Naive B cell (primary cell): ENCODE measurements at regions not wholly inside any gene's neighbourhood (a gene's known extent, or its start where the extent isn't known, plus 50 kb on each side); places are given as distances from the start of the nearest gene placed in this dataset.

Experiments
- ATAC-seq, 2 donors: fragments of 150-1000 bp; cut with Tn5 transposase; 2 replicates each; pipeline ENCODE4 v1.10.0; 2021; ENCODE audit warnings: low read depth in 2 of 2, mild to moderate bottlenecking in 2 of 2, moderate library complexity in 2 of 2
- DNase-seq: peaks from one replicate; pipeline ENCODE4 v3.0.0; 2022
- H3K27ac Mint-ChIP-seq, 6 donors: one replicate each; pipeline ENCODE4 v1.8.0; 2020 to 2022; ENCODE audit warnings: mild to moderate bottlenecking in 6 of 6, mixed read lengths in 6 of 6, moderate library complexity in 5 of 6, inconsistent platforms in 2 of 6
- H3K27me3 Mint-ChIP-seq, 3 donors: one replicate each; pipeline ENCODE4 v1.8.0; 2021 to 2022; ENCODE audit warnings: mixed read lengths in 3 of 3, mild to moderate bottlenecking in 1 of 3
- H3K36me3 Mint-ChIP-seq, 2 donors: one replicate each; pipeline ENCODE4 v1.8.0; 2020 to 2022; ENCODE audit warnings: mixed read lengths in 2 of 2, inconsistent platforms in 1 of 2, mild to moderate bottlenecking in 1 of 2
- H3K4me1 Mint-ChIP-seq, 3 donors: one replicate each; pipeline ENCODE4 v1.8.0; 2020 to 2022; ENCODE audit warnings: mixed read lengths in 3 of 3, inconsistent platforms in 1 of 3, mild to moderate bottlenecking in 1 of 3, moderate library complexity in 1 of 3
- H3K4me3 Mint-ChIP-seq, 8 donors: one replicate each; pipeline ENCODE4 v1.8.0; 2020 to 2022; ENCODE audit warnings: mild to moderate bottlenecking in 8 of 8, mixed read lengths in 8 of 8, moderate library complexity in 8 of 8, inconsistent platforms in 2 of 8
- H3K9me3 Mint-ChIP-seq, 7 donors: one replicate each; pipeline ENCODE4 v1.8.0; 2020 to 2022; ENCODE audit warnings: mixed read lengths in 7 of 7, mild to moderate bottlenecking in 5 of 7, inconsistent platforms in 2 of 7, moderate library complexity in 1 of 7

GRCh38 chr14:96960598-96961116 is 163.5 kb downstream of the VRK1 start:
- H3K4me1 Mint-ChIP-seq: peaks cover 35 to 54% (median 46%) of the 10 kb centered on the region in 3 donors
- DNase-seq (no peak), ATAC-seq (no peak)
- peak overlapping the region in 3 of 6 donors; percentile 6 to 76 (median 63) for H3K27ac Mint-ChIP-seq
- H3K27me3 Mint-ChIP-seq: no peaks in the 10 kb centered on the region
- peaks cover 9 to 29% of the 10 kb centered on the region in 2 donors for H3K36me3 Mint-ChIP-seq
- H3K9me3 Mint-ChIP-seq: peaks cover 11 to 37% (median 24%) of the 10 kb centered on the region in 7 donors
- H3K4me3 Mint-ChIP-seq: peak overlapping the region in 7 of 8 donors; percentile 43 to 75 (median 62)

- ATAC-seq: peak in 1 of 2 donors; percentile 4
- peaks cover 11 to 37% (median 24%) of the 10 kb centered on the region in 7 donors for H3K9me3 Mint-ChIP-seq
- peaks cover 40 to 64% (median 53%) of the 10 kb centered on the region in 3 donors for H3K4me1 Mint-ChIP-seq
- peaks cover 9 to 26% of the 10 kb centered on the region in 2 donors for H3K36me3 Mint-ChIP-seq
- DNase-seq: no peak
- H3K27me3 Mint-ChIP-seq: no peaks in the 10 kb centered on the region
- peak overlapping the region in 5 of 6 donors; percentile 64 to 99 (median 79) for H3K27ac Mint-ChIP-seq
- H3K4me3 Mint-ChIP-seq: peak overlapping the region; percentile 28 to 90 (median 72)
These were observed 164.7 kb downstream of the VRK1 start for GRCh38 chr14:96961895-96962294.

GRCh38 chr14:96962337-96962736 is 165.2 kb downstream of the VRK1 start:
- DNase-seq (peak; percentile 50), ATAC-seq (peak; percentile 94)
- H3K36me3 Mint-ChIP-seq: peaks cover 9 to 22% of the 10 kb centered on the region in 2 donors
- no peaks in the 10 kb centered on the region for H3K27me3 Mint-ChIP-seq
- H3K27ac Mint-ChIP-seq: peak overlapping the region in 5 of 6 donors; percentile 64 to 99 (median 90)
- peaks cover 8 to 37% (median 24%) of the 10 kb centered on the region in 7 donors for H3K9me3 Mint-ChIP-seq
- H3K4me3 Mint-ChIP-seq: peak overlapping the region; percentile 28 to 90 (median 72)
- H3K4me1 Mint-ChIP-seq: peaks cover 40 to 66% (median 57%) of the 10 kb centered on the region in 3 donors

GRCh38 chr14:96964726-96965415 is 167.7 kb downstream of the VRK1 start:
- Mint-ChIP-seq H3K27me3 (no peaks in the 10 kb centered on the region), H3K4me3 (peak overlapping the region in 1 of 8 donors; percentile 90), H3K4me1 (peaks cover 40 to 66% (median 55%) of the 10 kb centered on the region in 3 donors), H3K36me3 (peaks cover 9 to 21% of the 10 kb centered on the region in 2 donors), H3K27ac (peak overlapping the region in 3 of 6 donors; percentile 67 to 87 (median 83)), H3K9me3 (peaks cover 8 to 37% (median 26%) of the 10 kb centered on the region in 7 donors)
- DNase-seq (no peak), ATAC-seq (no peak)

- Mint-ChIP-seq H3K4me1 (peaks cover 33 to 55% (median 44%) of the 10 kb centered on the region in 3 donors), H3K36me3 (peaks cover 3 to 14% of the 10 kb centered on the region in 2 donors)
- ATAC-seq: no peak
These were observed 168.9 kb downstream of the VRK1 start for GRCh38 chr14:96965885-96966595.

GRCh38 chr14:96975116-96975515 is 177.9 kb downstream of the VRK1 start:
- Mint-ChIP-seq H3K27me3 (peaks cover 8 to 15% (median 12%) of the 10 kb centered on the region in 3 donors), H3K27ac (no peak overlapping the region), H3K4me1 (peaks cover 0 to 7% (median 6%) of the 10 kb centered on the region in 3 donors), H3K4me3 (peak overlapping the region in 1 of 8 donors; percentile 80), H3K9me3 (peaks cover 4 to 50% (median 21%) of the 10 kb centered on the region in 7 donors), H3K36me3 (peaks cover 13 to 37% of the 10 kb centered on the region in 2 donors)
- ATAC-seq (no peak), DNase-seq (no peak)

More at GRCh38 chr14:96965885-96966595, 168.9 kb downstream of the VRK1 start:
- no peaks in the 10 kb centered on the region for H3K27me3 Mint-ChIP-seq
- H3K4me3 Mint-ChIP-seq: peak overlapping the region in 1 of 8 donors; percentile 54
- no peak for DNase-seq
- peak overlapping the region in 4 of 6 donors; percentile 27 to 75 (median 38) for H3K27ac Mint-ChIP-seq
- peaks cover 5 to 31% (median 19%) of the 10 kb centered on the region in 7 donors for H3K9me3 Mint-ChIP-seq

GRCh38 chr14:96978525-96979272 is 181.5 kb downstream of the VRK1 start:
- Mint-ChIP-seq H3K4me3 (no peak overlapping the region), H3K4me1 (peaks cover 0 to 7% (median 6%) of the 10 kb centered on the region in 3 donors), H3K27ac (no peak overlapping the region), H3K36me3 (peaks cover 12 to 35% of the 10 kb centered on the region in 2 donors), H3K9me3 (peaks cover 3 to 29% (median 15%) of the 10 kb centered on the region in 7 donors), H3K27me3 (peaks cover 8 to 24% (median 20%) of the 10 kb centered on the region in 3 donors)
- DNase-seq (no peak), ATAC-seq (no peak)

- Mint-ChIP-seq H3K36me3 (peaks cover 9 to 37% of the 10 kb centered on the region in 2 donors), H3K27ac (peak overlapping the region in 2 of 6 donors; percentile 63 to 81), H3K9me3 (peaks cover 0 to 20% (median 10%) of the 10 kb centered on the region in 7 donors), H3K4me1 (peaks cover 0 to 8% (median 7%) of the 10 kb centered on the region in 3 donors), H3K4me3 (peak overlapping the region in 1 of 8 donors; percentile 13), H3K27me3 (peaks cover 13 to 24% (median 20%) of the 10 kb centered on the region in 3 donors)
- DNase-seq (no peak), ATAC-seq (no peak)
These were observed 182.5 kb downstream of the VRK1 start for GRCh38 chr14:96979611-96980074.

GRCh38 chr14:96980835-96981234 is 183.7 kb downstream of the VRK1 start:
- no peak for ATAC-seq
- H3K27ac Mint-ChIP-seq: no peak overlapping the region
- no peak for DNase-seq
- H3K9me3 Mint-ChIP-seq: peaks cover 0 to 8% (median 0%) of the 10 kb centered on the region in 7 donors
- H3K4me1 Mint-ChIP-seq: peaks cover 3 to 20% (median 16%) of the 10 kb centered on the region in 3 donors
- no peak overlapping the region for H3K4me3 Mint-ChIP-seq
- peaks cover 0 to 25% of the 10 kb centered on the region in 2 donors for H3K36me3 Mint-ChIP-seq
- peaks cover 13 to 24% (median 20%) of the 10 kb centered on the region in 3 donors for H3K27me3 Mint-ChIP-seq

- Mint-ChIP-seq H3K9me3 (peaks cover 0 to 10% (median 6%) of the 10 kb centered on the region in 7 donors), H3K4me1 (peaks cover 30 to 61% (median 49%) of the 10 kb centered on the region in 3 donors), H3K4me3 (peak overlapping the region in 5 of 8 donors; percentile 11 to 86 (median 67)), H3K27me3 (peaks cover 0 to 5% (median 0%) of the 10 kb centered on the region in 3 donors), H3K36me3 (peaks cover 9 to 24% of the 10 kb centered on the region in 2 donors), H3K27ac (peak overlapping the region in 4 of 6 donors; percentile 30 to 92 (median 91))
- DNase-seq (no peak), ATAC-seq (no peak)
These were observed 189.3 kb downstream of the VRK1 start for GRCh38 chr14:96986256-96987085.

GRCh38 chr14:96987086-96987474 is 189.9 kb downstream of the VRK1 start:
- Mint-ChIP-seq H3K27ac (peak overlapping the region in 3 of 6 donors; percentile 90 to 92 (median 92)), H3K36me3 (peaks cover 9 to 25% of the 10 kb centered on the region in 2 donors), H3K4me3 (peak overlapping the region in 7 of 8 donors; percentile 11 to 86 (median 67)), H3K9me3 (peaks cover 0 to 12% (median 6%) of the 10 kb centered on the region in 7 donors), H3K4me1 (peaks cover 30 to 61% (median 49%) of the 10 kb centered on the region in 3 donors), H3K27me3 (peaks cover 0 to 5% (median 0%) of the 10 kb centered on the region in 3 donors)
- ATAC-seq (peak; percentile 30 to 83), DNase-seq (peak; percentile 12)
